CD4-positive, alpha-beta T cell treated with Interleukin-6 for 4 hours (primary cell): ENCODE measurements at regions not wholly inside any gene's neighbourhood (a gene's known extent, or its start where the extent isn't known, plus 50 kb on each side); places are given as distances from the start of the nearest gene placed in this dataset.
"Not testable (repeated sequence)": the region's sequence is repeated elsewhere in the genome, so short reads cannot be mapped to it uniquely, and the experiment has no call there.

Experiments used
- DNase-seq: peaks from one replicate; pipeline ENCODE4 v3.0.0-alpha.2; 2020; ENCODE audit warnings: mixed read lengths

DNA sequence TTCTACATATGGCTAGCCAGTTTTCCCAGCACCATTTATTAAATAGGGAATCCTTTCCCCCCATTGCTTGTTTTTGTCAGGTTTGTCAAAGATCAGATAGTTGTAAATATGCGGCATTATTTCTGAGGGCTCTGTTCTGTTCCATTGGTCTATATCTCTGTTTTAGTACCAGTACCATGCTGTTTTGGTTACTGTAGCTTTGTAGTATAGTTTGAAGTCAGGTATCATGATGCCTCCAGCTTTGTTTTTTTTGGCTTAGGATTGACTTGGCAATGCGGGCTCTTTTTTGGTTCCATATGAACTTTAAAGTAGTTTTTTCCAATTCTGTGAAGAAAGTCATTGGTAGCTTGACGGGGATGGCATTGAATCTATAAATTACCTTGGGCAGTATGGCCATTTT, 60.0 kb upstream of the GPC3 start:
- not testable (repeated sequence) for DNase-seq

DNA sequence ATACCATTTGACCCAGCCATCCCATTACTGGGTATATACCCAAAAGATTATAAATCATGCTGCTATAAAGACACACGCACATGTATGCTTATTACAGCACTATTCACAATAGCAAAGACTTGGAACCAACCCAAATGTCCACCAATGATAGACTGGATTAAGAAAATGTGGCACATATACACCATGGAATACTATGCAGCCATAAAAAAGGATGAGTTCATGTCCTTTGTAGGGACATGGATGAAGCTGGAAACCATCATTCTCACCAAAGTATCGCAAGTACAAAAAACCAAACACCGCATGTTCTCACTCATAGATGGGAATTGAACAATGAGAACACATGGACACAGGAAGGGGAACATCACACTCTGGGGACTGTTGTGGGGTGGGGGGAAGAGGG, 81.7 kb upstream of the GPC3 start:
- not testable (repeated sequence) for DNase-seq

DNA sequence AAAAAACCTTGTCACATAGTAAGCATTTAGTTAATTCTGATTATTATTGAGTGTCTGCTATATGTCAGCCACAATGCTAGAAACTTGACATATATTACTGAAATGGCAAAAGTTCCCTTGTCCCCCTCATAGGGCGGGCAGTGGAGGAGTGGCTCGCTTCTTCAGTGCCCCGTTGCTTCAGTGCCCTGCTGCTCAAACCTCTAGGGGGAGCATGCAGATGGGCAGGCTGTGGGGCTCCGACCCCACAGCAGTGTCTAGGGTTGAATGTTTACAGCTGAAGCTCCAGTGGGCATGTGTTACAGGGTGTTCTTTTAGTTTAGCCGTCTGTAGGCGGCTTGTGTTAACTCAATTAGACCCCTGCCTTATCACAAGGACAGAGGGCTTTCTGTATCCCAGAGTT, 86.5 kb upstream of the GPC3 start:
- DNase-seq, result not testable (repeated sequence)

DNA sequence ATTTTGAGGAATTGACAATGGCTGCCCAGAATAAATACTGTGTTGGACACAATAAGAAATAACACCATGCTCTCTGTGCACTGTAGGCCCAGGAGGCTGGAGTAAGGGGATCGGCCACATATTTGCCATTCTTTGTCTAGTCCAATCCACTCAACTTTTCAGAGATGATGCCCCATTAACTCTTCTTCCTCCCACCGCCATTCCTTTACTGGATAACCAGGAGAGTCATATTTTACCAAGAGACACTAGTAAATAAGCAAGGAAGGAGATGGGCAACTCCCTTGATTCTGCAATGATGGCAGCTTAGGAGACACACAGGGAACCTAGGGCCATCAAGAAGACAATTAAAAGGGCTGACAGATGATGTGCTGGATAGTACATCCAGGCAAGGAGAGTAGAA, 87.9 kb upstream of the GPC3 start:
- no peak for DNase-seq

DNA sequence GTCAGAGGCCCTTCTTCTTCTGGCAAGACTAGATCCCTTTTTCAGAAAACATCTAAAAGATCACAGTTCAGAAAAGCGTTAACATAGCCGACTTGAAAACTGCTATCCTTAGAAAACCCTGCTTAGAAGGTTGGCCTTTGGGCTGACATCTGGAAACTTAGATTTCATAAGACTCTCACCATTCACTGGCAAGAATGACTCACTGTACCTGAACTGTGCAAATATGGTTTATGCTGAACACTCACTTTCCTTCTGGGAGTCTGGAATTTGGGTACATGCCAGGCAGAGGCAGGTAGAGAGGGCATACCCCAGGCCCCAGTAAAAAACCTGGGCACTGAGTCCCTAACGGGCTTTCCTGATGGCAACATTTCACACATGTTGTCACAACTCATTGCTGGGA, 88.8 kb upstream of the GPC3 start:
- DNase-seq, result no peak

DNA sequence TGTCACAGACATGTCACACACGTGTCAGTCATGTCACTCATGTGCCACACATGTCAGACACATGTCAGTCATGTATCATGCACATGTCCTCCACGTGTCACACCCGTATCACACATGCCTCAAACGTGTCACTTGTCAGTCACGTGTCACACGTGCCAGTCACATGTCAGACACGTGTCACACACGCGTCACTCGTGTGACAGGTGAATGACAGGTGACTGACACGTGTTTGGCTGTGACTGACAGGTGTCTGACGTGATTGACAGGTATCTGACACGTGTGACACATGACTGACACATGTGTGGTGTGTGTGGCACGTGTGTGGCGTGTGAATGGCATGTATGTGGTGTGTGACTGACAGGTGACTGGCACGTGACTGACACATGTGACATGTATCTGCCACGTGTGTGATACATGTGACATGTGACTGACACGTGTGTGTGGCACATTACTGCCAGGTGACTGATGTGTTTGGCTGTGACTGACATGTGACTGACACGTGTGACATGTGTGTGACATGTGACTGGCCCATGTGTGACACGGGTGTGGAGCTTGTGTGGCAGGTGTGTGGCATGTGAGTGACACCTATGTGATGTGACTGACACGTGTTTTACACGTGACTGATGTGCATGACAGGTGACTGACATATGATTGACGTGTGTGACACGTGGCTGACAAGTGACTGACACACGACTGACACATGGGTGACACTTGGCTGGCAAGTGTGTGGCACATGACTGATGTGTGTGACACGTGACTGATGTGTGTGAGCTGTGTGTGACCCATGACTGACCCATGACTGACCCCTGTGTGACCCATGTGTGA, 90.7 kb upstream of the GPC3 start:
- DNase-seq, result no peak

DNA sequence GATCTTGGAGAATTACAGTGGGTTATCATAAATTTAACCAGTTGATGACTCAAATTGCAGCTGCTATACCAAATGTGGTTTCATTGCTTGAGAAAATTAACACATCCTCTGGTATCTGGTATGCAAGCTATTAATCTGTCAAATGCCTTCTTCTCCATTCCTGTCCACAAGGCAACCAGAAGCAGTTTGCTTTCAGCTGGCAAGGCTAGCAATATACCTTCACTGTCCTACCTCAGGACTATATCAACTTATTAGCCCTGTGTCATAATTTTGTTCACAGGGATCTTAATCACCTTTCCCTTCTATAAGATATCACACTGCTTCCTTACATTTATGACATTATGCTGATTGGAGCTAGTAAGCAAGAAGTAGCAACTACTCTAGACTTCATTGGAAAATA, 110.0 kb upstream of the GPC3 start:
- no peak for DNase-seq

DNA sequence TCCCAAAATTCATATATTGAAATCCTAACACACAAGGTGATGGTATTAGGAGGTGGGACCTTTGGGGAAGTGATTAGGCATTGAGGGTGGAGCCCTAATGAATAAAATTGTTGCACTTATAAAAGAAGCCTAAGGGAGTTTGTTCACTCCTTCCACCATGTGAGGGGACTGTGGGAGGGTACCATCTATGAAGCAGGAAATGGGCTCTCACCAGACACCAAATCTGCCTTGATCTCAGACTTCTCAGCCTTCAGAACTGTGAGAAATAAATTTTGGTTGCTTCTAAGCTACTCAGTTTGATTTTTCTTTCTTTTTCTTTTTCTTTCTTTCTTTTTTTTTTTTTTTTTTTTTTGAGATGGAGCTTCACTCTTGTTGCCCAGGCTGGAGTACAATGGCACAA, 116.2 kb upstream of the GPC3 start:
- no peak for DNase-seq

DNA sequence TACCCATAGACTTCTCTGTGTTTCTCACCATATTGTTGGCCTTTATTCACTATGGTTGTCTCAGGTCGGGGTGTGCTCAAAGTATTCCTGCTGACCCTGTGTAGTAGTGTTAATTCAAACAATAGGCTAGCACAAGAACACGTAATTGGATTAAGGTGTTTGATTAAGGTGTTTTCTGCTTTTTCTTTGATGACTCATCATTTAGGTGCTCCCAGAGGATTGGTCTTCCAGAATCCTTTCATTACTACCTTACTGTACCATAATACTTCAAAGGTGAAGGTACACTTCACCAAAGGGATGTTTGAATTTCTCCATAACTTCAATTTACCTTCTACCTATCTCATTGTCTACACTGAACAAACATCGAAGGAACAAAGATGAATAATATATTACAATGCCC, 121.7 kb upstream of the CCDC160 start:
- no peak for DNase-seq

DNA sequence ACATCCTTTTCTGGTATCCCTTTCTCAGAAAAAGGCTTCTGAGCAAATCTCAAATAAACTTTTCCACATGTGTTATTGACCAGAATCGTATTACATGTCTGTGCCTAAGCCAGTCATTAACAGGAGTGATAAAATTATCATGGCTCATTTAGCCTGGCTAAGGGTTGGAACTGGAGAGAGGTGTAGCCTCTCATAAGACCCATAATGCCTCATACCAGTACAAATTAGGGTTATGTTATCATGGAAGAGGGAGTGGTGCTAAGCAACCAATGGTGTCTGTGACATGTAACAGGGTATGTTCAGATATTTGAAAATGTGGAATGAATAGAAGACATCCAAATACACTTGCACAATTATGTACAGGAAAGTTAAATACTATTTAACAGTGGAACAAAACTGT, 99.6 kb upstream of the CCDC160 start:
- DNase-seq, result no peak

DNA sequence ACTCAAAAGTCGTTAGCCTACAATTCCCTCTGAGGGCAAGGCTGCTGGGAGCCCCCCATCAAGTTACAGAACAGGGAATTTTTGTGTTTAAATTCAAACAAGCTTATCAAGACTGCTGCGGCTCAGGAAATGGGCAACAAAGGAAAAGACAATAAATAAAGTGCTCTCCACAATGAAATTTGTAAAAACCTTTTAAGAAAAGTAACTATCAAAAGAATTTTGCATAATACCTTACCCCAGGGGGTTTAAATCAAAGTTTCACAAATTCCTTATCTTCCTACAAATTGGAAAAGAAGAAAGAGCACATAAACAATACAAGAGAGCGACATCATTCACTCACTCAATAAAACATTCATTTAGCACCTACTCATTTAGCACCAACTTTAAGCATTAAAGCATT, 97.9 kb upstream of the CCDC160 start:
- no peak for DNase-seq

DNA sequence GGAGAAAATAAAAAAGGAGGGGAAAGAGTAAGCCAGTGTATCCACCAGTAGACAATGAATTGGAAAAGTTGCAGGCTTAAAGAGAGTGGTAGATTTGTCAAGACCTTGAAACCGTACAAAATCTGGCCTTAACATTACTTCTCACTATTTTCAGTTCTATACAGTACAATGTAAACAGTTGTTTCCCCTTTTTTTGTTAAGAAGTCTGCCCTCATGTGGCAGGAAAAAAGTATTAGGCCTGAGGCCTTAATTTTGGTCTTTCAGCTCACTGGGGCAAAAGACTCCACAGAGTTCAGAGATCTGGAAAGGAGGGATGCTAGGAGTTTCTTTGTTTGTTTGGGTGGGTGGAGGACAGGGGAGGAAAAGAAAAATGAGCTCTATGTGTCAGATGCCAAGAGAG, 92.8 kb upstream of the CCDC160 start:
- no peak for DNase-seq

DNA sequence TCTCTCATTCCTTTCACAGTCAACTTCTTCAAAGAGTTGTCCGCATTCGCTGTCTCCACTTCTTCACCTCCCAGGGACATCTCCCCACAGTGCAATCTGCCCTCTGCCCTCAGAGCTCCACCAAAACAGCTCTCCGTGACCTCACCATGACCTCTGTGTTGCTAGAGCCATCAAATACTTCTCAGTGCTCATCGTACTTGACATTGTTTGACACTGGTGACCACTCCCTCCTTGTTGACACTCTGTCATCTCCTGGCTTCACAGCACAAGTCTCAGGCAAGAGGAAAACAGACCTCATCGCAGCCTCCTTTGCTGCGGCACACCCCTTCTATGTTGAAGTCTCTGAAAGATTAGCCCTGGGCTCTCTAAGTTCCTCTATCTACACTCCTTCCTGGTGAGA, 90.5 kb upstream of the CCDC160 start:
- no peak for DNase-seq

DNA sequence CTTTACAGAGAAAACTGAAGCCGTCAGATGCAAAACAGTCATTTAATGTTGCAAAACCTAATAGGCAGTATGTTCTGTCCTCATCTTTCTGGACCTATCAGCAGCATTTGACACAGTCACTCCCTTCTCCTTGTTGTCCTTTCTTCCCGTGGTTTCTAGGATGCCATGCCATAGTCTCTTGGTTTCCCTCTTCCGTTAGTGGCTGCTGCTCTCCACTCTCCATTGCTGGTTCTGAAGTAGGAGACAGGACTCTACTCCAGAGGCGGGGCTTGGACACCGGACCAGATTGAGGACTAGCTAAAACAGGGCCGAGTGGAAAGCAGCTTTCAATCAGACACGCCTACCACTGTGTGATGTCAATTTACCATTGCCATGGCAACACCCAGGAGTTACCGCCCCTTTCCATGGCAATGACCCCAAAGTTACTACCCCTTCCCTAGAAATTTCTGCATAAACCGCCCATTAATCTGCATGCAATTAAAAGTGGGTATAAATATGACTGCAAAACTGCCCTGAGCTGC, 88.8 kb upstream of the CCDC160 start:
- no peak for DNase-seq

DNA sequence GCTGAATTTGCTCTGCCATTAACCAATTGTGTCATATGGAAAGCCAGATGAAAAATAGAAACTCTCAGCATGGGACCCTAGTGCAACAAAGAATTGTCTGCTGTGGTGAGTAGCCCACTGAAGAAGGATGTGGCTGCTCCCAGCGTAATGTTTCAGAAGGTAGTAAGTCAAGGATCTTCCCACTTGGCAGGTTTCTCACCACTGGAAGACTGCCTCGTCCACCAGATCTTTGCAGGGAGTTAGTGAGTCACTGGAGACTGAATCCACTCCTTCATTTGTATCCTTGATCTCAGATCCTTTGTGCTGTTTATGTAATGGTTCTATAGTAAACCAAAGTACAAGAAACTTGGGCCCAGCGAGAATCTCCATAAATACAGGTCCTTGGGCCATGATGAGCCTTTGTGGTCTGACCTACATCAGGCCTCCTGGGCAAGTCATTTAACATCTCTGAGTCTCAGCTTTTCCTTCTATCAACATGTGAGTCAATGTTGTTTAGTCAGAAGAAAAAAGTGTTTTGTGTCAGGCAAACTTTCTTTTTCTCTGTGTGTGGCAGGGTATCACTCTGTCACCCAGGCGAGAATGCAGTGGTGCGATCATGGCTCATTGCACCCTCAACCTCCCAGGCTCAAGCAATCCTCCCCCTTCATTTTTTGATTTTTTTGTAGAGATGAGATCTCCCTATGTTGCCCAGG, 78.0 kb upstream of the CCDC160 start:
- DNase-seq, result no peak

DNA sequence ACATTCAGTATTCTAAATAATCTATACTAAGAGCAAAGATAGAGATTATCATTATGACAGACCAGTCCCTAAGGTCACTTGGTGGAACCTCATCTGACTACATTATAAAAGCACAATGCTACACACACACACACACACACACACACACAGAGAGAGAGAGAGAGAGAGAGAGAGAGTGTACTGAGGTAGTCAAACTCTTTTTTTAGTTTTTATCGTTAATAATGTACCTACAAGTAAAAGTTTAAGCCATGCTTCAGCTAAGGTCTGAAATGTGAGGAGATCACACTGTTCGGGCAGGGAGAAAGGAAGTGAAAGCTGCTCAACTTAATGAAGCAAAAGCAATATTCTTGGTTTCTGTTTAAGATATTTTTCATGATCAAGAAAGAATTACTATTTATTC, 75.8 kb upstream of the CCDC160 start:
- no peak for DNase-seq

DNA sequence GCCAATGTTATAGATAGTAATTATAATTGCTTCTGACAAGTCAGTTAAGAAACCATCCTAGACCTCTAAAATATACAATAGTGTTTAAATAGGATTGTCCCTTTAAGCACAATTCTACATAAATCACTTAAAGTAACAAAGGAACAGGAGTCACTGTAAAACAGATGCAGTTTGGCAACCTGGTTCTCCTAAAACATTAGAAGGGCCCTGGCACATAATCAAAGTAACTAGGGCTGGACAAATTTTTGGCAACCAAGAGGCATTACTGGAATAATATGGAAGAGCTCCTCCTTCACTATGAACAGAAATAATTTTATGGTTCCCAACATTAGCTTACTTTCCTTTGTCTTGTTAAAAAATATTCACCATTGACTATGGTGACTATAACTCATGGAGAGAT, 75.0 kb upstream of the CCDC160 start:
- no peak for DNase-seq

DNA sequence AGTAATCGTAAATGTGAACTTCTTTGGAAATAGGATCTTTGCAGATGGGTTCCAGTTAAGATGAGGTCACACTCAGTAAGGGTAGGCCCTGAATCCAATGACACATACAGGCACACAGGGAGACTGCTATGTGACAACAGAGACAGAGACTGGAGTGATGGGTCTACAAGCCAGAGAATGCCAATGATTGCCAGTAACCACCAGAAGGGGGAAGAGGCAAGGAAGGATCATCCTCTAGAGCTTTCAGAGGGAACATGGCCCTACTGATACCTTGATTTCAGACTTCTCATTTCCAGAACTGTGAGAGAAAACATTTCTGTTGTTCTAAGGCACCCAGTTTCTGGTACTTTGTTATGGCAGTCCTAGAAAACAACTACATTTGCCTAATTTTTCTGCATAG, 73.1 kb upstream of the CCDC160 start:
- DNase-seq, result no peak

DNA sequence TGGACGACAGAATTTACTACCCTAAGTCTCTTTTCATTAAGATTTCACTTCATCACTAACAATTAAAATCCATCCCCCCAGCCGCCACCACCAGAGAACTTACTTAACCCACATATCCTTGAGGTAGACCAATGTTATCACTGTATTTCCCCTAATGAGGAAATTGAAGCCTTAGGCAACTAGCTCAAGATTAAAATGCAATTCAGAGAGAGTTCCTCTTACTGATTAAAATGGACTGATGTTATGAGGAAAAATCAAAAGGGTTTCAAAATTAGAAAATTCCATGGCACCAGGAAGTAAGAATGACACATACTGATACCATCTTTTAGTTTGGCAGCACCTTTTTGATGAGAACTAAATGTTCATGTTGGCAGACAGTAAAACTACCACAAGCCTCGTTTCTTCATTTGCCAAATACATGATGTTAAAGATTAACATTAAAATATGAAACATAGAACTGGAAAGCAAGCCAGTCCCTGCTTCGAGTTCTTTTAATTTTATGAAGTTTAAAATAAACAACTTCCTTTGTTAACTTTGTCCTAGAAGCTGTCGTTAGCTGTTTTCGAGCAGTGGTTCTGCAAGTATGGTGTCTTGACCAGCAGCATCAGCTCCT, 69.3 kb upstream of the CCDC160 start:
- no peak for DNase-seq

DNA sequence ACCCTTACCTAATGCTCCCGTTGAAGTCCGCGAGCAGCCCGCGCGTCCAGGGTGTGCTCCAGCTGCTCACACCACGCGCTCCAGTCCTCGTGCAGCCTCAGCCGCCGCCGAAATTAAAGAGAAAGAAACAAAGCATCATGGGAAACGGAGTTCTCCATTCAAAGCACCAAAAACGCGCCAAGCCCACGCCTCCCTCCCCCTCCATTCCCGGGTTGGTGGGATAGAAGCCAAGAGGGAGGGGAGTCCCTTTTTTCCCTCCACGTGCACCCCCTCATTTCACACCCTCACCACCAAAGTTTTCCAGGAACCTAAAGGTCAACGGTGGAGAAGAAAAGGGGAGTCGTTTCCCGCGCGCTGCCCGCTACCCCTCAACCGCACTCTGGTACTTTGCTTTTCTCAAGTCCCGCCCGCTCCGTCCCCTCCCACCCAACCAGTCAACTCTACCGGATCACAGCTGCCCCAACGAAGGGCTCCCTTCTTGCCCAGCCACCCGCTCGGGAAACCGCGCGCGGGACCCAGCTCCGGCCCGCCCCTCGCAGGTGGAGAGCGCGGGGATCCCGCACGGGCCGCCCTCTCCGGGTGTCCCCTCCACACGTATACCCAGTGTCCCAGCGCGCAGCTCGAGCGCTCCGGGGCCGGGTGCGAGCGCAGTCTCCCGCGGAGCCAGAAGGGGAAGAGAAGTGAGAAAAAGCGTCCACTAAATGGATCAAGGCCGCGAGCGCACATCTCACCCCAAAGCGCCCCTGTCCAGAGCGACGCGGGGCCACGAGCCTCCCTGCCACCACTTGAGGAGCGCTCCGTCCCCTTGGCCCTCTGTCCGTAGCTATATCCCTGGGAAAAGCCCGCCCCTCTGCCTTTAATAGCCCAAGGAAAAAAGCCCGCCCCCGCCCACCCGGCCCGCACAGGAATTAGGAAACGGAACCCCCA, 65.1 kb upstream of the CCDC160 start:
- peak; percentile 36 for DNase-seq

DNA sequence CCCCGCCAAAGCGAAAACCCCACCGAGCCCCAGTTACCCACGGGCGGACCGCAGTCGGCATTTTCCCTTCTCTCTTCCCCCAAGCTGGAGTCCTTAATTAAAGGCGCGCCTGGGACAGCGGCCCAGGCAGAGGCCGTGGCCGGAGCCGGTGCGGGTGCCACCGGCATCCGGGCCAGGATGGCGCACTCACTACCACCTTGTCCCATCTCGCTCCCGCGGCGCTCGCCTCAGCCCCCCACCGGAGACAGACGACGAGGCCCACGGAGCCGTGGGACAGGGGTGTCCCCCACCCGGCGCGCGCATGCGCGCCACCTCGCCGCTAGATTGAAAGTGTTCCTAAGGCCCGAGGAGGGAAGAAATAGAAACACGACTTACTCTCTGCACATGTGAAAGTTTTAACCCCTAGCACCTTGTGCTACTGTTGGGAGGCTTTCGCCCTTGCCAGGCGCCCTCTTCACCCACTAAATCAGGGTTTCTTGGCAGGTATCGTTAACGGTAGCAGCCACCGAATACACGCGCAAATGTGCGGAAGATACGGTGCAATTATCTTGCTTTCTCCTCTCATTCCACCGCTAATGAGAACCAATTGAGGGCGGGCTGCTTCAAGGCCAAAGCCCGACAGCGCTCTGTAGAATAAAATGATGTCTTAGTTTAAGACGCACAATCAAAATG, 64.3 kb upstream of the CCDC160 start:
- DNase-seq, result peak; percentile 53
